Choroid plexus epithelial cell (primary cell): ENCODE measurements at regions not wholly inside any gene's neighbourhood (a gene's known extent, or its start where the extent isn't known, plus 50 kb on each side); places are given as distances from the start of the nearest gene placed in this dataset.

ENCODE experiments used
- DNase-seq: peaks from one replicate; pipeline ENCODE4 v3.0.0-alpha.2; 2010; ENCODE audit warnings: low read depth
- H3K4me3 ChIP-seq: 2 replicates; pipeline ENCODE4 v1.5.1; 2011; ENCODE audit warnings: low read depth, mild to moderate bottlenecking, control low read depth, low read length, moderate library complexity
- TF ChIP-seq, protein P1 (sequence below): conservative IDR thresholded peaks from 2 replicates; pipeline ENCODE4 v1.5.1; 2011; ENCODE audit warnings: low read depth, mild to moderate bottlenecking, control low read depth, inconsistent platforms, low read length, moderate library complexity

DNA sequence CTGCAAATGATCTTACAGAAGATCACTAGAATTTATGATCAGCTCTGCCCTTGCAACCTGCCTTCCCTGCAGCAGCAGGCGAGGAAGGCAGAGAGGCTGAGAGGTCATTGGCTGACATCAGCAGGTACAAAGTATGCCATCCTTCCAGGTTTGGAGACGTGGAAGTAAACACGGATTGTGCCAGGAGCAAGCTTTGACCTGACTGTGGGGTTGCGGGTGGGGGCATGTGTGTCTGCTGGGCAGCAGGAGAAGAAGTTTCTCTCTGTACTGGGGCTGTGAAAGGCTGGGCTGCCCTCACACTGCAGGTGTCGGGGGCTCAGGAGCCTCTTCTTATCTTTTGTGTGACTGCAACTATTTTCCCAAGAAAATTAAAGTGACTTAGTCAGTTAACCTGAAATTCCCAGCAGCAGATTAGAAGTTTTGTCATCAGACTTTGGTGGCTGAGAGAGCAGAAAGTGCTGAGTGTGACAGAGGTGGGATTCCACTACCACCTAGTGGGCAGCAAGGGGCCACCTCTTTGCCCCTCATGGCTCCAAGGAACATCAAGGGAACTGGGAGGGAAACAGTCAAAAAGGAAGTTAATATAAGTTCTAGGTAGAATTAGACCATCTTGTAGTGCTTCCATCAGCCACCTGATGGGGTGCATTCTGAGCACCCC lies 565.9 kb downstream of the ETS1 start:
- TF ChIP-seq, protein P1, sequence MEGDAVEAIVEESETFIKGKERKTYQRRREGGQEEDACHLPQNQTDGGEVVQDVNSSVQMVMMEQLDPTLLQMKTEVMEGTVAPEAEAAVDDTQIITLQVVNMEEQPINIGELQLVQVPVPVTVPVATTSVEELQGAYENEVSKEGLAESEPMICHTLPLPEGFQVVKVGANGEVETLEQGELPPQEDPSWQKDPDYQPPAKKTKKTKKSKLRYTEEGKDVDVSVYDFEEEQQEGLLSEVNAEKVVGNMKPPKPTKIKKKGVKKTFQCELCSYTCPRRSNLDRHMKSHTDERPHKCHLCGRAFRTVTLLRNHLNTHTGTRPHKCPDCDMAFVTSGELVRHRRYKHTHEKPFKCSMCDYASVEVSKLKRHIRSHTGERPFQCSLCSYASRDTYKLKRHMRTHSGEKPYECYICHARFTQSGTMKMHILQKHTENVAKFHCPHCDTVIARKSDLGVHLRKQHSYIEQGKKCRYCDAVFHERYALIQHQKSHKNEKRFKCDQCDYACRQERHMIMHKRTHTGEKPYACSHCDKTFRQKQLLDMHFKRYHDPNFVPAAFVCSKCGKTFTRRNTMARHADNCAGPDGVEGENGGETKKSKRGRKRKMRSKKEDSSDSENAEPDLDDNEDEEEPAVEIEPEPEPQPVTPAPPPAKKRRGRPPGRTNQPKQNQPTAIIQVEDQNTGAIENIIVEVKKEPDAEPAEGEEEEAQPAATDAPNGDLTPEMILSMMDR, result peak; percentile 59
- peak; percentile 40 for DNase-seq

DNA sequence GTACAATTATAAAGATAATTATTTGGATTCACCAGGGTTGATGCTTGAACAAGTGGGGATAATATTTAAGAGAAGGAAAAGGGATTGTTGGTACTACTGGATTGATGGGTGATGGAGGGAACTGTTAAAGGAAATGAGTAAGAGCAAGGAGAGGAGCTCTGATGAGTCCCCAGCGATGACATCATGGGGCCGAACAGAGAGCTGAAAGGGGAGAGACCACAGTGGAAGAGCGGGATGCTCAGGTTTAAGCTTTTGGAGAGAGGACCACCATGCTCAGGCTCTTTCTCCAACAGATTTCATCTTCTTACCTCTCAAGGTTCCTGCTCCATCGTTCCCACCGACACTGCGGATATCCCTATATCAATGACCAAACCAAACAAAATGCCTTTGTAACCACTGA lies 568.7 kb downstream of the ETS1 start:
- TF ChIP-seq, protein P1, result no peak
- no peak for DNase-seq
- no peak overlapping the region for H3K4me3 ChIP-seq

More for the DNA sequence above, 565.9 kb downstream of the ETS1 start:
- no peak overlapping the region for H3K4me3 ChIP-seq

DNA sequence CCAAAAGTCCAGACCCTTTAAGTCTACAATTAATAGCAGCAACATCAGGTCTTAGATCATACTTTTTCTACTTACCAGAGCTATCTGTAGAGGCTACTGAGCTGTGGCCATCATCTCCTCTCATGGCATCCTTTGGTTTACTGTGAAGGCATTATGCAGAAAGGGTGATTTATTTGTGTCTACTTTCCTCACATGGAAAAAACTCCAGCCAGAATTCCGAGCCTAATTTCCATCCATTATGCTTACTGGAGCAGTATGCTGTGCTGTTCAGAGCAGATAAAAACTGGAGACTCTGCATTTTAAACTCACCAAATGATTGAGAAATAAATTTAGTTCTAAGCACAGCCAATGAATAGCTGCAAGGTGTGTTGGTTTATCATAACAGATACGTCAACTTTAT lies 581.8 kb downstream of the ETS1 start:
- no peak overlapping the region for H3K4me3 ChIP-seq
- DNase-seq, result no peak
- TF ChIP-seq, protein P1, result no peak

GRCh38 chr11:127998421-127998820 lies 588.9 kb downstream of the ETS1 start:
- no peak overlapping the region for H3K4me3 ChIP-seq
- no peak for DNase-seq
- TF ChIP-seq, protein P1, result no peak

- H3K4me3 ChIP-seq, result no peak overlapping the region
- DNase-seq, result no peak
- TF ChIP-seq, protein P1, result no peak
Measured at GRCh38 chr11:127997594-127997993, 589.8 kb downstream of the ETS1 start.

GRCh38 chr11:127996825-127997224 lies 590.5 kb downstream of the ETS1 start:
- DNase-seq, result peak; percentile 35
- TF ChIP-seq, protein P1, result no peak
- H3K4me3 ChIP-seq, result no peak overlapping the region

- DNase-seq, result no peak
- H3K4me3 ChIP-seq, result no peak overlapping the region
- TF ChIP-seq, protein P1, result no peak
Measured at GRCh38 chr11:127995921-127996320, 591.4 kb downstream of the ETS1 start.
